Fibroblast of lung (primary cell): ENCODE measurements at regions not wholly inside any gene's neighbourhood (a gene's known extent, or its start where the extent isn't known, plus 50 kb on each side); places are given as distances from the start of the nearest gene placed in this dataset.
"Not testable (repeated sequence)": the region's sequence is repeated elsewhere in the genome, so short reads cannot be mapped to it uniquely, and the experiment has no call there.

Experiments used
- DNase-seq, 2 donors: peaks; one replicate each; pipeline versions ENCODE4 v3.0.0 to v3.0.0-alpha.2; 2010; ENCODE audit warnings: low read depth in 2 of 2
- H2AFZ ChIP-seq: 2 replicates; pipeline ENCODE4 v1.5.1; 2012; ENCODE audit warnings: low read length, control low read depth, inconsistent platforms
- H3K27ac ChIP-seq: 2 replicates; pipeline ENCODE4 v1.5.1; 2011; ENCODE audit warnings: low read length, control low read depth; ENCODE audit not compliant: insufficient read depth
- H3K27me3 ChIP-seq: 2 replicates; pipeline ENCODE4 v1.5.1; 2011; ENCODE audit warnings: mild to moderate bottlenecking, low read length; ENCODE audit not compliant: control insufficient read depth, insufficient read depth
- H3K36me3 ChIP-seq: 2 replicates; pipeline ENCODE4 v1.5.1; 2011; ENCODE audit warnings: low read length; ENCODE audit not compliant: control insufficient read depth, insufficient read depth
- H3K4me1 ChIP-seq: 2 replicates; pipeline ENCODE4 v1.5.1; 2011; ENCODE audit warnings: low read length; ENCODE audit not compliant: control insufficient read depth, insufficient read depth; ENCODE audit errors: extremely low read depth
- H3K4me2 ChIP-seq: 2 replicates; pipeline ENCODE4 v1.5.1; 2011; ENCODE audit warnings: low read length, control low read depth; ENCODE audit not compliant: insufficient read depth; ENCODE audit errors: extremely low read depth
- H3K4me3 ChIP-seq, 4 experiments: fragments of 200-600 bp in 1 of 4; sonication (generic) in 1 of 4; replicated peaks in 1 of 4; 2 replicates each; pipeline ENCODE4 v1.5.1; 2011 to 2016; ENCODE audit warnings: low read length in 4 of 4, low read depth in 3 of 4, mild to moderate bottlenecking in 3 of 4, control low read depth in 2 of 4, inconsistent platforms in 1 of 4, mixed read lengths in 1 of 4; ENCODE audit not compliant: insufficient read depth in 1 of 4; ENCODE audit errors: control extremely low read depth in 1 of 4
- H3K79me2 ChIP-seq: 2 replicates; pipeline ENCODE4 v1.5.1; 2012; ENCODE audit warnings: mild to moderate bottlenecking, low read length, inconsistent platforms; ENCODE audit not compliant: control insufficient read depth, insufficient read depth
- H3K9ac ChIP-seq: 2 replicates; pipeline ENCODE4 v1.5.1; 2011; ENCODE audit warnings: mild to moderate bottlenecking, low read length, control low read depth; ENCODE audit not compliant: insufficient read depth
- H3K9me3 ChIP-seq: 2 replicates; pipeline ENCODE4 v1.5.1; 2012; ENCODE audit warnings: low read depth, low read length; ENCODE audit not compliant: control insufficient read depth, insufficient read depth
- H4K20me1 ChIP-seq: 2 replicates; pipeline ENCODE4 v1.5.1; 2011; ENCODE audit warnings: low read length; ENCODE audit not compliant: control insufficient read depth, insufficient read depth; ENCODE audit errors: extremely low read depth
- CTCF ChIP-seq, 2 donors: IDR thresholded peaks in 1 of 2; conservative IDR thresholded peaks in 1 of 2; 1 replicate in 1 of 2; 2 replicates in 1 of 2; pipeline ENCODE4 v1.5.1; 2011 to 2012; ENCODE audit warnings: low read length in 2 of 2, control low read depth in 1 of 2, inconsistent platforms in 1 of 2, low read depth in 1 of 2, mild to moderate bottlenecking in 1 of 2
- EZH2 ChIP-seq: IDR thresholded peaks from 2 replicates; pipeline ENCODE4 v1.5.1; 2012; ENCODE audit warnings: low read length, control low read depth, mild to moderate bottlenecking; ENCODE audit errors: missing control alignments

- Histone ChIP-seq H3K4me2 (no peak overlapping the region), H3K79me2 (no peaks in the 10 kb centered on the region)
Observed at GRCh38 chr18:22284581-22285360, 115.4 kb downstream of the GATA6 start.

GRCh38 chr18:22283855-22284254 lies 114.5 kb downstream of the GATA6 start:
- not testable (repeated sequence) for H4K20me1 ChIP-seq, H3K27me3 ChIP-seq, H3K9me3 ChIP-seq, H3K36me3 ChIP-seq, H2AFZ ChIP-seq, H3K4me3 ChIP-seq, H3K27ac ChIP-seq, DNase-seq, H3K79me2 ChIP-seq, H3K9ac ChIP-seq, H3K4me1 ChIP-seq, H3K4me2 ChIP-seq

More at GRCh38 chr18:22284581-22285360, 115.4 kb downstream of the GATA6 start:
- Histone ChIP-seq H2AFZ (no peak overlapping the region), H3K27me3 (no peaks in the 10 kb centered on the region), H3K4me3 (no peak overlapping the region), H3K9ac (no peak overlapping the region), H3K4me1 (peaks cover 9% of the 10 kb centered on the region), H4K20me1 (no peaks in the 10 kb centered on the region), H3K36me3 (no peaks in the 10 kb centered on the region), H3K27ac (no peak overlapping the region), H3K9me3 (no peaks in the 10 kb centered on the region)
- no peak for TF ChIP-seq EZH2
- no peak for TF ChIP-seq CTCF (conservative IDR thresholded peaks at IDR 0.05 in 1 of 2, IDR thresholded peaks at IDR 0.05 in 1 of 2; ENCODE audit: low read depth in 1 of 2, low read length in 2 of 2)
- DNase-seq = no peak

- Histone ChIP-seq H3K4me3 (no peak overlapping the region), H3K79me2 (no peaks in the 10 kb centered on the region), H3K9ac (no peak overlapping the region), H3K36me3 (no peaks in the 10 kb centered on the region), H3K4me1 (peaks cover 9% of the 10 kb centered on the region), H3K27me3 (no peaks in the 10 kb centered on the region), H3K27ac (peak overlapping the region; percentile 58), H2AFZ (no peak overlapping the region), H3K9me3 (no peaks in the 10 kb centered on the region), H4K20me1 (no peaks in the 10 kb centered on the region), H3K4me2 (no peak overlapping the region)
- DNase-seq = peak in 1 of 2 donors; percentile 68
- no peak for TF ChIP-seq EZH2
- no peak for TF ChIP-seq CTCF (conservative IDR thresholded peaks at IDR 0.05 in 1 of 2, IDR thresholded peaks at IDR 0.05 in 1 of 2; ENCODE audit: low read depth in 1 of 2, low read length in 2 of 2)
Observed at GRCh38 chr18:22283397-22283796, 114.0 kb downstream of the GATA6 start.
